ENCODE measurements at regions not wholly inside any gene's neighbourhood (a gene's known extent, or its start where the extent isn't known, plus 50 kb on each side); places are given as distances from the start of the nearest gene placed in this dataset.

DNA sequence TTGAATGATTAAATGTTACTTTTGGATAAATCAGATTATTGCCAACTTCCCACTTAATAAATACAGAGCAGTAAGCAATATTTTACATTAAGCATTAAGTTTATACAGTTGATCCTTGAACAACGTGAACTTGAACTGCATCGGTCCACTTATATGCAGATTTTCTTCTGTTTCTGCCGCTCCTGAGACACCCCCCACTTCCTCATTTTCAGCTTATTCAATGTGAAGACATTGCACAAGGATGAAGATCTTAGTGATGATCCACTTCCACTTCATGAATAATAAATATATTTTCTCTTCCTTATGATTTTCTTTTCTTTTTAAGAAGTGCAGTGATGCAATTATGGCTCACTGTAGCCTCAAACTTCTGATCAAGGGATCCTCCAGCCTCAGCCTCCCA is 167.2 kb downstream of the LINC00237 start:
- Histone ChIP-seq H3K4me3 (no peak overlapping the region), H3K9me3 (replicated peaks) (no peaks in the 10 kb centered on the region), H3K27me3 (replicated peaks) (no peaks in the 10 kb centered on the region), H3K36me3 (no peaks in the 10 kb centered on the region), H3K4me1 (replicated peaks) (no peaks in the 10 kb centered on the region), H3K27ac (no peak overlapping the region)
- DNase-seq (ENCODE audit: low read depth in 1 of 2, low spot score in 2 of 2), result no peak

DNA sequence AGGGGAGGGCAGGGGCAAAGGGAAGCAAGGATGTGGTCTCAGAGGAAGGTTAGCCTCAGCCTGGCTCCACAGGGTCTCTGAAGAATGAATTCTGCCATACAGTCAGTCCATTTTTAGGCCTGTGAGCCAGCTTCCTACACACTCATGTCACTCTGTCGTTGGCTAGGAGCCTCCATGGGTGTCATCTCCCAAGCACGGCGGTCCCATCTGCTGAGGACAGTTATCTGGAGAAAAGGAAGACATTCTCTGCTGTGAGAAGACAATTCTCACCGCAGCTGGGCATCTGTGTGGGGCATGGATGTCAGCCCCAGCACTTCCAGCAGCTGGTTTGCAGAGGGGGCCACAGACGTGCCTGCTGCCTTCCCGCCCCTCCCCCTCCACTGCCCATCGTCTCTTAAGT is 167.6 kb downstream of the LINC00237 start:
- no peak for DNase-seq (ENCODE audit: low read depth in 1 of 2, low spot score in 2 of 2)
- Histone ChIP-seq H3K27ac (no peak overlapping the region), H3K27me3 (replicated peaks) (no peaks in the 10 kb centered on the region), H3K36me3 (no peaks in the 10 kb centered on the region), H3K9me3 (replicated peaks) (no peaks in the 10 kb centered on the region), H3K4me3 (no peak overlapping the region), H3K4me1 (replicated peaks) (no peaks in the 10 kb centered on the region)

DNA sequence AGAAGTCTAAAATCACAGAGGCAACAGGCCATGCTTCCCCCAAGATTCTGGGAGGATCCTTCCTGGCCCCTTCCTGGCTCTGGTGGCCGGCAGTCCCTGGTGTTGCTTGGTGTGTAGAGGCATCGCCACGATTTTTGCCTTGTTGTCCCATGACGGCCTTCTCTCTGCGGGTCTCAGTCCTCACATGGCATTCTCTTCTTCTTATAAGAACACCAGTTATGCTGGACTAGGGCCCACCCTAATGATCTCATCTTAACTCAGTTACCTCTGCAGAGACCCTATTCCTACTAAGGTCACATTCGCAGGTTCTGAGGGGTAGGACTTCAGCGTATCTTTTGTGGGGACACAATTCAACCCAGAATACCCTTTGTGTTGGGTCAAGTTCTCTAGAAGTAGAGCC is 168.0 kb downstream of the LINC00237 start:
- H3K36me3 ChIP-seq, result no peaks in the 10 kb centered on the region
- no peak for DNase-seq (ENCODE audit: low read depth in 1 of 2, low spot score in 2 of 2)
- H3K9me3 ChIP-seq (replicated peaks), result no peaks in the 10 kb centered on the region
- no peak overlapping the region for H3K27ac ChIP-seq
- no peaks in the 10 kb centered on the region for H3K4me1 ChIP-seq (replicated peaks)
- H3K4me3 ChIP-seq, result no peak overlapping the region
- H3K27me3 ChIP-seq (replicated peaks), result no peaks in the 10 kb centered on the region

DNA sequence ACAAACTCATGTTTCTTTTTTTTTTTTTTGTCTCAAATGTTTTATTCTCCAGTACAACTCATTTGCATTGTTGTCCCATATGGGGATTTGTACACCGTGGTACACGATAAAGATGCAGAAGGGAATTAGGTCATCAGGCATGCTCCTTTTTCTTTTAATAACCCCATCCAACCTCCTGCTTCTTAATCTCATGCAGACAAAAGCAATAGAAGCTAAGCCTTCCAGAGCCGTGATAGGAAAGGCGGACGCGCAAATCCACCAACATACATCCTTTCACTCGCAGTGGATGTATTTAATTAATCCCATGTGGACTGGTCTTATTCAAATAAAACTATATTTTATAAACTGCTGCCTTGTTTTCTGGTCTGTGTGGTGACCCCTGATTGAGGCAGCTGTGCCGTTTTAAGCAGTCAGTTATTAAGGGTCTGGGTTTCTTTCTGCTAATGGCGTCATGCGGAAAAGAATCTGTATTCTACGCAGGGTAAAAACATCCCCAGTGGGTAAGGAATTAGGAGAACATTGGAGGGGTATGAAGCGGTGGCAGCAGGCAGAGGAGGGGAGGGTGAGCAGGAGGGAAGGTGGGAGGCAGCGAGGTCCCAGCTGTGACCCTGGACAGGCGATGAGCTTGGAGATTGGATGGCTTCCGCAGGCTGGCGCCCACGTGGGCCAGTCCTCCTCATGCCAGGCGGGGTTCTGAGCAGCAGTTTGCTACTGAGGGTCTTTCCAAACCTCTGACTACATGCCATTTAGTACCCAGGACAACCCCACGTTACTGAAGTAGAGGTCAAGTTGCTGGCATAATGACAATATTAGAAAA is 172.8 kb downstream of the LINC00237 start:
- H3K36me3 ChIP-seq, result no peaks in the 10 kb centered on the region
- H3K4me1 ChIP-seq (replicated peaks), result no peaks in the 10 kb centered on the region
- no peak for DNase-seq (ENCODE audit: low read depth in 1 of 2, low spot score in 2 of 2)
- no peak overlapping the region for H3K4me3 ChIP-seq
- H3K9me3 ChIP-seq (replicated peaks), result no peaks in the 10 kb centered on the region
- no peaks in the 10 kb centered on the region for H3K27me3 ChIP-seq (replicated peaks)
- no peak overlapping the region for H3K27ac ChIP-seq

DNA sequence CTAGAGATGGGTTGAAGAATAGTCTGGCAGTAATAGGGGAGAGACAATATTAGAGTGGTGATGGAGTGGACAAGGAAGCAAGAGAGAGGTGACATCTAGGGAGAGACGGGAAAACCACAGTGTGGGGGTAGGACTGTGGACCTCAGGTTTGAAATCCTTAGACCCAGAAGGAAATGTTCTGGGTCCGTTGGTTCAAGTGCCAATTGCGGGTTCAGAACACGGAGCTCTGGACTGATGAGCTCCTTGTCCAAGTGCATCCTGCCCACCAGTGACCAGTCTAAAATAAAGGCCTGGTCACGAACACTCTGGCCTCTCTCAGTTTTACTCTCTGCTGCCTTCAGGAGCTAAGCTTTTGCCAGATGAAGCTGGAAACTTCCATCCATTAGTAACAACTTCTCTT is 174.0 kb downstream of the LINC00237 start:
- no peaks in the 10 kb centered on the region for H3K36me3 ChIP-seq
- H3K27ac ChIP-seq, result no peak overlapping the region
- H3K9me3 ChIP-seq (replicated peaks), result no peaks in the 10 kb centered on the region
- no peak overlapping the region for H3K4me3 ChIP-seq
- DNase-seq (ENCODE audit: low read depth in 1 of 2, low spot score in 2 of 2), result no peak
- H3K4me1 ChIP-seq (replicated peaks), result no peaks in the 10 kb centered on the region
- H3K27me3 ChIP-seq (replicated peaks), result no peaks in the 10 kb centered on the region

DNA sequence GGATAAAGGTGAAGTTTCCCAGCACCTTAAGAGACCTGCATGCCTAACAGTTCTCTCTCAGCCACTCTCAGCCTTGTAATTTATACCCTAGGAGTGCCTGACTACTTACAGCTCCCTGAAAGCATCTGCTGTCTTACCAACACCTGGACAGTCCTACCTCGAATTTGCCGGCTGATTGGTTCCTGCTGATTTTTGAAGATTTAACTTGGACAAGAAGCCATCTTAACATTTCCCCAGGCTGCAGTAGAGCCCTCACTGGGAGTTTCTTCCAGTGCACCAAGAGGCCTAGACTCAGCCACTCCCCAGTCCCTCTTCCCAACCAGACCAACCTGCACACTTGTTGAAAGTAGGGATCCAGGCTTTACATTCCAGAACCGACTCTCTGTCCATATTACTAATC is 174.5 kb downstream of the LINC00237 start:
- no peaks in the 10 kb centered on the region for H3K27me3 ChIP-seq (replicated peaks)
- no peaks in the 10 kb centered on the region for H3K4me1 ChIP-seq (replicated peaks)
- no peak for DNase-seq (ENCODE audit: low read depth in 1 of 2, low spot score in 2 of 2)
- H3K4me3 ChIP-seq, result no peak overlapping the region
- H3K36me3 ChIP-seq, result no peaks in the 10 kb centered on the region
- H3K27ac ChIP-seq, result no peak overlapping the region
- no peaks in the 10 kb centered on the region for H3K9me3 ChIP-seq (replicated peaks)

DNA sequence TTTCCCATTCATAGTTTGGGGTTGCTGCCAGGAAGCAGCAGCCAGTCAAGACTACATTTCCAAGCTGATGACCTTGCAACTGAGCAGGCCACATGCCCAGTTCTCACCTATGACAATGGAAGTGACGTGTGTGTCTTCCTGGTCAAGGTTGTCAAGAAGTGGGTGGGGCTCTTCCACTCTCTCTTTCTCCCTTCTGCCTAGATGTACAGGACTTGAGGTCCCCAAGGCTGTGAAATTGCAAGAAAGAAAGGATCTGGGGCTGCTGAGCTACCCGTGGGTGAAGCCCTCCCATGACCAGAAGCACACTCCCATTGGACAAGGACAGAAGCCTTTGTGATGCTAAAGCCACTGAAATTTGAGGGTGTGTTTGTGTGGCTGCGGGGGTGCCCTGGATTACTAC is 175.1 kb downstream of the LINC00237 start:
- H3K27me3 ChIP-seq (replicated peaks), result no peaks in the 10 kb centered on the region
- no peak for DNase-seq (ENCODE audit: low read depth in 1 of 2, low spot score in 2 of 2)
- no peak overlapping the region for H3K27ac ChIP-seq
- no peaks in the 10 kb centered on the region for H3K36me3 ChIP-seq
- H3K4me1 ChIP-seq (replicated peaks), result no peaks in the 10 kb centered on the region
- H3K9me3 ChIP-seq (replicated peaks), result no peaks in the 10 kb centered on the region
- H3K4me3 ChIP-seq, result no peak overlapping the region

DNA sequence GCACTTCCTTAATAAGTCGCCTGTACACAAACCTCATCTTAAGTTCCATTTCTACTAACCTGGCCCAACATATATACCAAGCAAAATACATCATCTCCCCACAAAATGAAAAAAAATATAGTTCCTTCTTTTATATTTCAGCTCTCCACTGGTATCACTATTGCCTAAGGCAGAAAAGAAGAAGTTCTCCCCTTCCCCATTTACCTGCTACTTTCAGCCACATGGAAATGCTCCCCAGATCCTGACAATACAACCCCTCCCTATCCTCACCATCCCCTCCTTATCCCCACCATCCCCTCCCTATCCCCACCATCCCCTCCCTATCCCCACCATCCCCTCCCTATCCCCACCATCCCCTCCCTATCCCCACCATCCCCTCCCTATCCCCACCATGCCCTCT is 175.7 kb downstream of the LINC00237 start:
- DNase-seq (ENCODE audit: low read depth in 1 of 2, low spot score in 2 of 2), result no peak
- Histone ChIP-seq H3K27me3 (replicated peaks) (no peaks in the 10 kb centered on the region), H3K9me3 (replicated peaks) (no peaks in the 10 kb centered on the region), H3K4me1 (replicated peaks) (no peaks in the 10 kb centered on the region), H3K27ac (no peak overlapping the region), H3K36me3 (no peaks in the 10 kb centered on the region), H3K4me3 (no peak overlapping the region)

DNA sequence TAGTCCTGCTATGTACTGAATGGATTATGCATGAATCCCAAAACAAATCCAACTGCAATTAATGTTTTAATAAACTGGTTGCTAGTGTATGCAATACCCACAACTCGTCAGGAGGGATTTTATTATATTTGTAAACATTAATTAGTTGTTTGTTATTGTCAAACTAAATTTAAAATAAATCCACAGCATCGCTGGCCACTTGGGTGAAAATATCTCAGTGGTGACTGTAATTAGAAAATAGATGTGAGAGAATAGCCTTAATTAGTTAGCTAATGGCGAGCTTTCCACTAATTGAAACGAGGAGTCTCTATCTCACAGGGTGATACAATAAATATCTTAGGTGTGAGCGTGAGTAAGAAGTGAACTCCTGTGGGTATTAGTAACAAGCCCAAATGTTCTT is 176.8 kb downstream of the LINC00237 start:
- H3K27me3 ChIP-seq (replicated peaks), result no peaks in the 10 kb centered on the region
- no peaks in the 10 kb centered on the region for H3K4me1 ChIP-seq (replicated peaks)
- no peaks in the 10 kb centered on the region for H3K36me3 ChIP-seq
- no peak overlapping the region for H3K27ac ChIP-seq
- no peak for DNase-seq (ENCODE audit: low read depth in 1 of 2, low spot score in 2 of 2)
- no peak overlapping the region for H3K4me3 ChIP-seq
- no peaks in the 10 kb centered on the region for H3K9me3 ChIP-seq (replicated peaks)

DNA sequence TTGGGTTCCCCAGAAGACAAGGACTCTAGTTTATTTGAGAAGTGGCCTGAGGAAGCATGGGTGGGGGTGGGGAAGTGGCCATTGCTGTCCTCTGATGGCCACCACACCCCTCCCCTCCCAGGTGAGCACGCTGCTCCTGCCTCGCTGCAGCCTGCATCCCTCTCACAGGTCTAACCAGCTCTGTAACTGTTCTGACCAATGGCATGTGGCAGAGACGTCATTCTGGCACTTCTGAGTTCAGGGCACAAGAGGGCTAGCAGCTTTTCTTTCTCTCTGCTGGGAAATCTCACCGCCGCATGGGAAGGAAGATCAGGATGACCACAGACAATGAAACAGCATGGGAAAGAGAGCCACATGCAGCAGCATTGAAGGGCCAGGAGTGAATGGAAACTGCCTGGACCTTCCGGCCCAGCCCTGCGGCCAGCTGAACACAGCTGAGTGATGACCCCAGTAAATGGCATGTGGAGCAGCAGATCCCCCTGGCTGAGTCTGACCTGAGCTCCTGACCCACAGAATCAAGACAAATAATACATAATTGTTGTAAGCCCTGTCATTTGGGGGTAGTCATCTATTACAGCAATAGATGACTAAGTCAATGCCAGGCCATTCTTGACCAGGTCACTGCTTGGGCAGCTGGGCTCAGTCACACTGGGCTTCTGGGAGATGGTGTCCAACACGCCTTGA is 179.8 kb downstream of the LINC00237 start:
- no peaks in the 10 kb centered on the region for H3K4me1 ChIP-seq (replicated peaks)
- no peaks in the 10 kb centered on the region for H3K9me3 ChIP-seq (replicated peaks)
- no peak overlapping the region for H3K4me3 ChIP-seq
- no peaks in the 10 kb centered on the region for H3K36me3 ChIP-seq
- H3K27ac ChIP-seq, result no peak overlapping the region
- no peaks in the 10 kb centered on the region for H3K27me3 ChIP-seq (replicated peaks)
- no peak for DNase-seq (ENCODE audit: low read depth in 1 of 2, low spot score in 2 of 2)

DNA sequence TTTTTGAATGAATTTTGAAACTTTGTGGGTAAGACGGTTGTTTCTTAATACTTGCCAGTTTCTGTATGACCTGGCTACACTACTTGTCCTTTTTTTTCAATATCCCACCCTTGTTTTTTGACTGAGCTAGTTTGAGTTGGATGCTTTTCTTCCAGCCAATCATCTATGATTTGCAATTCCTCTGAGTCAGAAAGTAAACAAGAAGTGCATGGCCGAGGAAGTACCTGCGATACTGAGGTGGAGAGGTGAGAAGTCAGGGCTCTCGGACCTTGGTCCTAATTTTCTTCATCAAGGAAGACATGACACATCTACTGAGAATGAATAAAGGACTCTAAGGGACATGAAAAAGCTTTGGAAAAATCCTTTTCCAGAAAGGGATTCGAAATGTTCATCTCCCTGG is 185.7 kb downstream of the LINC00237 start:
- Histone ChIP-seq H3K4me1 (replicated peaks) (no peaks in the 10 kb centered on the region), H3K27me3 (replicated peaks) (no peaks in the 10 kb centered on the region), H3K9me3 (replicated peaks) (no peaks in the 10 kb centered on the region), H3K4me3 (no peak overlapping the region), H3K27ac (no peak overlapping the region), H3K36me3 (no peaks in the 10 kb centered on the region)
- DNase-seq (ENCODE audit: low read depth in 1 of 2, low spot score in 2 of 2), result no peak

DNA sequence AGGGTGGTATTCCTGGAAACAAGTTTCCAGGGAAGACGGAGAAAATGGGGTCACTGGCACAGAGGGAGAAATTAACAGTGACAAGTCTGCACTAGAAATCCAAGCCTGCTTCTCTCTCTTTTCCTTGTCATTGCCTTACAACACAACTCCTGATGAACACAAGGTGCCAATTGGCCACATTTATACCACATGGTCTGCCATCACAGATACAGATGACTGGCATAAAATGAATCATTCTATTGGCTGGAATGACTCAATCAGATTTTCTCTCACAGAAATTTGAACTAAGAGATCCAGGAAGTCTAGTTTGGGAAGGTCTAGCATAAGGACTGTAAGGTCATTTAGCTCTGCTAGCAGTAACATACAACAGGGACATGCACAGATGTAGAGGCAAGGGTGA is 190.3 kb downstream of the LINC00237 start:
- Histone ChIP-seq H3K36me3 (no peaks in the 10 kb centered on the region), H3K4me1 (replicated peaks) (no peaks in the 10 kb centered on the region), H3K4me3 (no peak overlapping the region), H3K27me3 (replicated peaks) (no peaks in the 10 kb centered on the region), H3K27ac (no peak overlapping the region), H3K9me3 (replicated peaks) (no peaks in the 10 kb centered on the region; the same call in 1 of the 2 replicates)
- DNase-seq (ENCODE audit: low read depth in 1 of 2, low spot score in 2 of 2), result no peak

DNA sequence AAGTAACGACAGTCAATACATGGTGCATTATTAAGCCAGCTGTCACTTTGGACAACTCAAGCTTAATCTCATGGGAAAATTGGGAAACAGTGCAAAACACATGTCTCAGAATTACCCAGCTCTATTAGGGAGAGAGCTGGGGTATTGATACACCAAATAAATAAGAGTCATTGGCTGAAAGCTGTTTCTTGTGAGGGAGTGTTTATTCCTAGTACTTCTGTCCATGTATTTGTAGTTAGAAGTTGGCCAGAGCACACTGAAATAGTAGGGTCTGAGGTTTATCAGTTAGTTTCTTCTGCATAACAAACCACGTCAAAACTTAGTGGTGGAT is 192.0 kb upstream of the RALGAPA2 start:
- Histone ChIP-seq H3K36me3 (no peaks in the 10 kb centered on the region), H3K4me1 (replicated peaks) (no peaks in the 10 kb centered on the region), H3K4me3 (no peak overlapping the region), H3K27me3 (replicated peaks) (no peaks in the 10 kb centered on the region), H3K9me3 (replicated peaks) (no peaks in the 10 kb centered on the region), H3K27ac (no peak overlapping the region)
- no peak for DNase-seq (ENCODE audit: low read depth in 1 of 2, low spot score in 2 of 2)

DNA sequence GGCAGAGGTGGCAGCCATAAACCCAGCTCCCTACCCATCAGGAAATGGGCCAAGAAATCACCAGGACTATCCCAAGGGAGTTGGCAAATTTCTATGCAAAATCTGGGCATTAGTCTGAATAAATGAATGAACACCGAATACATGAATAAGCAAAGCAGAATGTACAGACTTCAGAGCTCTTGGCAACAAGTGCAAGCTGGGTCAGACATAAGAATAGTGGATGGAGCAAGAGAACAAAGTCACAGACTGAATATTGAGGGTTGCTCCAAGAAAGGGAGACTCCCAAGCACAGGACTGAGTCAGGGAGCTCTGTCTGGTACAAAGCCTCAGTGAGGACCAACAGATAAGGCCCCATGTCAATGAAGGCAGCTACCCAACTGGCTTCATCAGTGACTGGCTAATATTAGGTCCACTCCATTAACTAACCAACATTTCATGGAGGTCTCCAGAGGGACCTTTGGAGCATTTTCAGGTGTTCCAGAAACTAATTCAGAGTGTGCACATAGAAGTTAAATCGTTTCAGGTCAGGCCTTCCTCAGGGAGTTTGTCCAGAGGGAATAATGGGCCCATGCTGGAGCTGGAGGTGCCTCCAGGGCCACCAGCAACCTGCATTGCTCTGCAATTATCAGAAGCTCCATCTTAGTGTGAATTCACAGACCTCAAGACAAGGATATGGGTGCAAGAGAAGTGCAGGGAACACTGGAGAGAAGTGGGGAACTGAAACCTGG is 191.5 kb upstream of the RALGAPA2 start:
- H3K4me1 ChIP-seq (replicated peaks), result no peaks in the 10 kb centered on the region

More for the DNA sequence above, 191.5 kb upstream of the RALGAPA2 start:
- Histone ChIP-seq H3K4me3 (no peak overlapping the region), H3K27ac (no peak overlapping the region), H3K36me3 (no peaks in the 10 kb centered on the region), H3K27me3 (replicated peaks) (no peaks in the 10 kb centered on the region), H3K9me3 (replicated peaks) (no peaks in the 10 kb centered on the region)
- DNase-seq (ENCODE audit: low read depth in 1 of 2, low spot score in 2 of 2), result no peak

All from SJSA1 (cell line).